ENCODE measurements at regions not wholly inside any gene's neighbourhood (a gene's known extent, or its start where the extent isn't known, plus 50 kb on each side); places are given as distances from the start of the nearest gene placed in this dataset.

DNA sequence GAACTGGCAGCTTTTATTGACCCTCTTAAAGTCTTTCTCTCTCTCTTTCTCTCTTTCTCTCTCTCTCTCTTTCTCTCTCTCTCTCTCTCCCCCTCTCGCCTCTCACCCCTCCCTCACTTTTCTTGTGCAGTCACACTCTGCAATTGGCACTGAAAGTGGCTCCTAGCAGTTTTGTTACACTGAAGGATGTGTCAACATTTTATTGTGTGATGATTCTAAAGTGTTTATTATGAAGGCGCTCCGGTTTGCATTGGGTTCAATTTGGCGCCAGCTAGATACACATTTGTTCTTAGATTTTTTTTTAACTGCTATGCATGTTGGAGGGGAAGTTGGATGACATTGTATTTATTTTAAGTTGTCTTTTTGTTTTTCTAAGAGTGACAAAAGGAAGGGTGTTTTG, 64.0 kb upstream of the CHRM3 start:
- Histone ChIP-seq H3K27me3 (replicated peaks; ENCODE audit: control insufficient read depth, insufficient read depth, low read length) (no peaks in the 10 kb centered on the region), H3K9me3 (ENCODE audit: control insufficient read depth, low read length) (peaks cover 4% of the 10 kb centered on the region), H3K4me1 (ENCODE audit: control insufficient read depth, insufficient read depth, low read length) (no peaks in the 10 kb centered on the region), H3K36me3 (ENCODE audit: control insufficient read depth, insufficient read depth, low read length, severe bottlenecking) (no peaks in the 10 kb centered on the region), H3K9ac (ENCODE audit: low read length) (no peak overlapping the region), H3K4me3 (ENCODE audit: low read length) (no peak overlapping the region)
- DNase-seq (ENCODE audit: low read depth), result no peak

- no peak overlapping the region for H3K4me3 ChIP-seq (ENCODE audit: low read length)
- no peak overlapping the region for H3K9ac ChIP-seq (ENCODE audit: low read length)
- no peaks in the 10 kb centered on the region for H3K27me3 ChIP-seq (replicated peaks; ENCODE audit: control insufficient read depth, insufficient read depth, low read length)
- no peaks in the 10 kb centered on the region for H3K4me1 ChIP-seq (ENCODE audit: control insufficient read depth, insufficient read depth, low read length)
- DNase-seq (ENCODE audit: low read depth), result no peak
- no peaks in the 10 kb centered on the region for H3K36me3 ChIP-seq (ENCODE audit: control insufficient read depth, insufficient read depth, low read length, severe bottlenecking)
- H3K9me3 ChIP-seq (ENCODE audit: control insufficient read depth, low read length), result peaks cover 4% of the 10 kb centered on the region
These were observed 64.5 kb upstream of the CHRM3 start for GRCh38 chr1:239321877-239322276.

- DNase-seq (ENCODE audit: low read depth), result no peak
- peaks cover under 1% of the 10 kb centered on the region for H3K9me3 ChIP-seq (ENCODE audit: control insufficient read depth, low read length)
- no peaks in the 10 kb centered on the region for H3K27me3 ChIP-seq (replicated peaks; ENCODE audit: control insufficient read depth, insufficient read depth, low read length)
- no peak overlapping the region for H3K9ac ChIP-seq (ENCODE audit: low read length)
- H3K36me3 ChIP-seq (ENCODE audit: control insufficient read depth, insufficient read depth, low read length, severe bottlenecking), result no peaks in the 10 kb centered on the region
- no peaks in the 10 kb centered on the region for H3K4me1 ChIP-seq (ENCODE audit: control insufficient read depth, insufficient read depth, low read length)
- H3K4me3 ChIP-seq (ENCODE audit: low read length), result no peak overlapping the region
These were observed 68.4 kb upstream of the CHRM3 start for GRCh38 chr1:239317948-239318347.

GRCh38 chr1:239315631-239316217, 70.6 kb upstream of the CHRM3 start:
- no peak for DNase-seq (ENCODE audit: low read depth)
- Histone ChIP-seq H3K36me3 (ENCODE audit: control insufficient read depth, insufficient read depth, low read length, severe bottlenecking) (no peaks in the 10 kb centered on the region), H3K9me3 (ENCODE audit: control insufficient read depth, low read length) (no peaks in the 10 kb centered on the region), H3K4me1 (ENCODE audit: control insufficient read depth, insufficient read depth, low read length) (no peaks in the 10 kb centered on the region), H3K27me3 (replicated peaks; ENCODE audit: control insufficient read depth, insufficient read depth, low read length) (no peaks in the 10 kb centered on the region), H3K4me3 (ENCODE audit: low read length) (no peak overlapping the region), H3K9ac (ENCODE audit: low read length) (no peak overlapping the region)

DNA sequence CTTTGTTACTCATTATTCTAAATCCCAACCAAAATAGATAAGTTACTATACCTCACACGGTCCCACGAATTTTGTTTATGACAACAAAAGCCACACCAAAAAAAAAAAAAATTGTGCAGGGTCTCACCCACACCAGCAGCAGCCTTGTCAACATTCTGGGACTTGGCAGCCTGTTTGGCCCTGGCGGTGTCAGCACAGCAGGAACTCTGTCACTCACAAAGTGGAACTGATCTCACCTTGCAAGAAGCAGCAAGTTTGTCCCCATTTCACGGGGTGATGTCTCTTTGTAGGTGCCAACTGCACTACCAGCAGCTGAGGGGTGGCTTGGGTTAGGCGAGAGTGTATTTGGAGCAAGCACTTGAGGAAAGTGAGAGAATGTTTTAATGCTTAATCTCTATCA, 75.0 kb upstream of the CHRM3 start:
- peaks cover 2% of the 10 kb centered on the region for H3K27me3 ChIP-seq (replicated peaks; ENCODE audit: control insufficient read depth, insufficient read depth, low read length)
- no peak overlapping the region for H3K4me3 ChIP-seq (ENCODE audit: low read length)
- no peaks in the 10 kb centered on the region for H3K36me3 ChIP-seq (ENCODE audit: control insufficient read depth, insufficient read depth, low read length, severe bottlenecking)
- DNase-seq (ENCODE audit: low read depth), result no peak
- H3K9ac ChIP-seq (ENCODE audit: low read length), result no peak overlapping the region
- H3K4me1 ChIP-seq (ENCODE audit: control insufficient read depth, insufficient read depth, low read length), result no peaks in the 10 kb centered on the region
- H3K9me3 ChIP-seq (ENCODE audit: control insufficient read depth, low read length), result no peaks in the 10 kb centered on the region

DNA sequence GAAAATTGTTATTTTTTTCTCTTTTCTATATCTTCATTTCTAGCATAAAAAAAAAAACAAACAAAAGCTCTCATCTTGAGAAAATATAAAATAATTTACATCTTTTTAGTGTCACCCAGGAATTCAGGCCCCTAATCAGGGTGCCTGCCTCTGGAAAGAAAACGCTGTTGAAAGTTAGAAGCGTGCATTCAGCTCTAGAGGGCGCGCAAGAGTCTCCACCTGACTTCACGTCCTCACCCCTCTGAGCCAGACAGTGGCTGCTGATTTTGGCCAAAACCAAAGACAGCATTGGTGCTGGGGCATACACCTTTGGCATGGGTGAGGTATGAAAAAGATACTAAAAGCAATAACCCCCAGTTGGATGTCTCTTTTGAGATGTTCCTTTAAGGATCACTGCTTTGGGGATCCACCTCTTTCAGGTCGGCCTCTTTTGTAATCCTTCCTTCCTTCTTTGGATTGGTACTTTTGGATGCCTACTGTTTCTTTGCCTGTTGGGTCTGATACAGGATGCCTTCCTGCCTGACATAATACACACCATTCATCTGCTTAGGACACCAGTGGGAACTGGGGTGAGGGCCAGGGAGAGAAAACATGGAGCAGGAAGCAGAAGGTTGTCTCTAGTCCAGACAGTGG, 77.6 kb upstream of the CHRM3 start:
- peak; percentile 7 for DNase-seq (ENCODE audit: low read depth)
- H3K9me3 ChIP-seq (ENCODE audit: control insufficient read depth, low read length), result no peaks in the 10 kb centered on the region
- no peaks in the 10 kb centered on the region for H3K4me1 ChIP-seq (ENCODE audit: control insufficient read depth, insufficient read depth, low read length)
- H3K9ac ChIP-seq (ENCODE audit: low read length), result no peak overlapping the region
- peaks cover 2% of the 10 kb centered on the region for H3K27me3 ChIP-seq (replicated peaks; ENCODE audit: control insufficient read depth, insufficient read depth, low read length)
- no peaks in the 10 kb centered on the region for H3K36me3 ChIP-seq (ENCODE audit: control insufficient read depth, insufficient read depth, low read length, severe bottlenecking)
- no peak overlapping the region for H3K4me3 ChIP-seq (ENCODE audit: low read length)

DNA sequence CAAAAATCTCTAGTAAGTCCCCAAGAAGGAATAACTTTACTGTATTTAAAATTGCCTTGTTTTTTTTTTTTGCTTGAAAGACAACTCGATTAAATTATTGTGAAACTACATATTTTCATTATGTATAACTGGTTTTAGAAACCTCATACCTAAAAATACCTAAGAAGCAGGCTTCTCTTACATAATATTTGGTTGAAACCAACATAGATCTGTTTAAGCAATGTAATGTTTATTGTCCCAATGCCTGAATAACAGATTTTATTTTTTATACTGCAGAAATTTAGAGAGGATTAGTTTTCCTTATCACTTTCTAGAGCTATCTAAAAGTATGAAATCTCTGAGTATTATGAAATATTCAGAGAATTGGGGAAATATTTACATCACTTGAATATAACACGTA, 78.5 kb upstream of the CHRM3 start:
- Histone ChIP-seq H3K36me3 (ENCODE audit: control insufficient read depth, insufficient read depth, low read length, severe bottlenecking) (no peaks in the 10 kb centered on the region), H3K27me3 (replicated peaks; ENCODE audit: control insufficient read depth, insufficient read depth, low read length) (peaks cover 2% of the 10 kb centered on the region), H3K4me3 (ENCODE audit: low read length) (no peak overlapping the region), H3K9me3 (ENCODE audit: control insufficient read depth, low read length) (no peaks in the 10 kb centered on the region), H3K4me1 (ENCODE audit: control insufficient read depth, insufficient read depth, low read length) (no peaks in the 10 kb centered on the region), H3K9ac (ENCODE audit: low read length) (no peak overlapping the region)
- no peak for DNase-seq (ENCODE audit: low read depth)

GRCh38 chr1:239306426-239306825, 79.9 kb upstream of the CHRM3 start:
- no peaks in the 10 kb centered on the region for H3K9me3 ChIP-seq (ENCODE audit: control insufficient read depth, low read length)
- H3K36me3 ChIP-seq (ENCODE audit: control insufficient read depth, insufficient read depth, low read length, severe bottlenecking), result no peaks in the 10 kb centered on the region
- DNase-seq (ENCODE audit: low read depth), result no peak
- no peaks in the 10 kb centered on the region for H3K4me1 ChIP-seq (ENCODE audit: control insufficient read depth, insufficient read depth, low read length)
- H3K4me3 ChIP-seq (ENCODE audit: low read length), result no peak overlapping the region
- peaks cover 2% of the 10 kb centered on the region for H3K27me3 ChIP-seq (replicated peaks; ENCODE audit: control insufficient read depth, insufficient read depth, low read length)
- no peak overlapping the region for H3K9ac ChIP-seq (ENCODE audit: low read length)

DNA sequence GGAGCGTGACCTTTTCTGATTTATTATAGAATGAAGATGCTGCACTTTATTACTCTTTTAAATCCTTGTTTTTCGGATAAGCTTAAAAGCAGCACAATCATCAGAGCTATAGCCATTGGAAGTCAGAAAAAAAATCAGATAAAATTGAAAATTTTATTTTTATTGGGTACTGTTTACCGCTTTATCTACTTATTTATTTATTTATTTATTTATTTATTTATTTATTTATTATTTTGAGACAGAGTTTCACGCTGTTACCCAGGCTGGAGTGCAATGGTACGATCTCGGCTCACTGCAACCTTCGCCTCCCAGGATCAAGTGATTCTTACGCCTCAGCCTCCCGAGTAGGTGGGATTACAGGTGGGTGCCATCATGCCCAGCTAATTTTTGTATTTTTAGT, 83.1 kb upstream of the CHRM3 start:
- H3K9me3 ChIP-seq (ENCODE audit: control insufficient read depth, low read length), result no peaks in the 10 kb centered on the region
- H3K4me3 ChIP-seq (ENCODE audit: low read length), result no peak overlapping the region
- H3K36me3 ChIP-seq (ENCODE audit: control insufficient read depth, insufficient read depth, low read length, severe bottlenecking), result no peaks in the 10 kb centered on the region
- H3K4me1 ChIP-seq (ENCODE audit: control insufficient read depth, insufficient read depth, low read length), result no peaks in the 10 kb centered on the region
- DNase-seq (ENCODE audit: low read depth), result no peak
- no peaks in the 10 kb centered on the region for H3K27me3 ChIP-seq (replicated peaks; ENCODE audit: control insufficient read depth, insufficient read depth, low read length)
- no peak overlapping the region for H3K9ac ChIP-seq (ENCODE audit: low read length)

- H3K27me3 ChIP-seq (replicated peaks; ENCODE audit: control insufficient read depth, insufficient read depth, low read length), result no peaks in the 10 kb centered on the region
- H3K9ac ChIP-seq (ENCODE audit: low read length), result no peak overlapping the region
- no peaks in the 10 kb centered on the region for H3K4me1 ChIP-seq (ENCODE audit: control insufficient read depth, insufficient read depth, low read length)
- H3K36me3 ChIP-seq (ENCODE audit: control insufficient read depth, insufficient read depth, low read length, severe bottlenecking), result no peaks in the 10 kb centered on the region
- DNase-seq (ENCODE audit: low read depth), result no peak
- no peaks in the 10 kb centered on the region for H3K9me3 ChIP-seq (ENCODE audit: control insufficient read depth, low read length)
- no peak overlapping the region for H3K4me3 ChIP-seq (ENCODE audit: low read length)
These were observed 83.7 kb upstream of the CHRM3 start for GRCh38 chr1:239302696-239303095.

DNA sequence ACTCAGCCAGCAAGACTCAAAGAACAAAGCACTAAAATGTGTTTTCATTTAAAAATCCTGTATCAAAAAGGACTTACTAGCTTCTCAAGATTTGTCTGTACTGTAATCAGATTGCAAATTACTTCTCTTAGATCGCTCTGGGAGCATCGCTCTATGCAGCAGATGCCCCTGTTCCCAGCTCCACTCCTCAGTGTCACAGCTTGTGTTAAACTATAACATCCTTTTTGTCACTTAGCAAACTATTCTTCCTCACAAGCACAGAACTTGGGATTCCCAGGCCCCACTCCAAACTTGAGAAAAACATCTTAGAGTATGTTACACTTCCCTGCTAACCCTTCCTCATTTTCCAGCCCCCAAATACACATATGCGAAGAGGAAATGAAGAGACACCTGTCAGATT, 85.1 kb upstream of the CHRM3 start:
- Histone ChIP-seq H3K4me3 (ENCODE audit: low read length) (no peak overlapping the region), H3K9ac (ENCODE audit: low read length) (no peak overlapping the region), H3K4me1 (ENCODE audit: control insufficient read depth, insufficient read depth, low read length) (no peaks in the 10 kb centered on the region), H3K9me3 (ENCODE audit: control insufficient read depth, low read length) (no peaks in the 10 kb centered on the region), H3K36me3 (ENCODE audit: control insufficient read depth, insufficient read depth, low read length, severe bottlenecking) (no peaks in the 10 kb centered on the region), H3K27me3 (replicated peaks; ENCODE audit: control insufficient read depth, insufficient read depth, low read length) (no peaks in the 10 kb centered on the region)
- DNase-seq (ENCODE audit: low read depth), result no peak

- no peak for DNase-seq (ENCODE audit: low read depth)
- Histone ChIP-seq H3K4me3 (ENCODE audit: low read length) (no peak overlapping the region), H3K9me3 (ENCODE audit: control insufficient read depth, low read length) (no peaks in the 10 kb centered on the region), H3K4me1 (ENCODE audit: control insufficient read depth, insufficient read depth, low read length) (peaks cover 3% of the 10 kb centered on the region), H3K36me3 (ENCODE audit: control insufficient read depth, insufficient read depth, low read length, severe bottlenecking) (no peaks in the 10 kb centered on the region), H3K27me3 (replicated peaks; ENCODE audit: control insufficient read depth, insufficient read depth, low read length) (no peaks in the 10 kb centered on the region), H3K9ac (ENCODE audit: low read length) (no peak overlapping the region)
These were observed 88.5 kb upstream of the CHRM3 start for GRCh38 chr1:239297910-239298309.

Measured in adipocyte (in vitro differentiated cells).